IMR-90 (cell line): ENCODE measurements at regions not wholly inside any gene's neighbourhood (a gene's known extent, or its start where the extent isn't known, plus 50 kb on each side); places are given as distances from the start of the nearest gene placed in this dataset.

Experiments used
- ATAC-seq: fragments of 200-7000 bp; cut with Tn5 transposase; 2 replicates; pipeline ENCODE4 v1.9.1; 2020; ENCODE audit warnings: low read depth, mild to moderate bottlenecking, moderate library complexity
- BruUV-seq: library from RNA; stranded (reverse); fragments of 400-500 nt; replicated peaks from 2 replicates; lab custom pipeline; 2021; lab: Mats Ljungman, UMichigan
- CTCF ChIA-PET: fragments of 300-600 bp; formaldehyde crosslinking; extraction: SDS; loops from one replicate; lab custom pipeline; 2021; ENCODE audit warnings: antibody characterized with exemption; lab: Yijun Ruan, JAX
- POLR2A ChIA-PET: fragments of 300-600 bp; sonication (Branson Sonifier 250); formaldehyde crosslinking; loops from one replicate; lab custom pipeline; 2022; ENCODE audit warnings: antibody characterized with exemption; ENCODE audit not compliant: unreplicated experiment; lab: Charles Lee
- DNase-seq: peaks from one replicate; pipeline ENCODE4 v3.0.0; 2013
- H2AFZ ChIP-seq: replicated peaks from 2 replicates; pipeline ENCODE3; 2013; ENCODE audit warnings: low read length, mild to moderate bottlenecking; ENCODE audit not compliant: poor library complexity
- H2AK5ac ChIP-seq: 2 replicates; pipeline ENCODE4 v1.6.1; 2013; ENCODE audit warnings: low read depth, low read length, inconsistent platforms
- H2AK9ac ChIP-seq: replicated peaks from 2 replicates; pipeline ENCODE3; 2013; ENCODE audit warnings: mild to moderate bottlenecking, low read depth, low read length, moderate library complexity; ENCODE audit not compliant: poor library complexity
- H2BK120ac ChIP-seq: 2 replicates; pipeline ENCODE4 v1.6.1; 2013; ENCODE audit warnings: low read depth, low read length, inconsistent platforms
- H2BK15ac ChIP-seq: 3 replicates; pipeline ENCODE4 v1.6.1; 2013; ENCODE audit warnings: low read depth, low read length, inconsistent platforms
- H2BK20ac ChIP-seq: 2 replicates; pipeline ENCODE4 v1.6.1; 2013; ENCODE audit warnings: low read depth, mild to moderate bottlenecking, inconsistent platforms, low read length, moderate library complexity
- H2BK5ac ChIP-seq: 2 replicates; pipeline ENCODE4 v1.6.1; 2013; ENCODE audit warnings: mild to moderate bottlenecking, low read depth, low read length, inconsistent platforms; ENCODE audit not compliant: poor library complexity, severe bottlenecking
- H3K14ac ChIP-seq: replicated peaks from 2 replicates; pipeline ENCODE4 v1.6.1; 2013; ENCODE audit warnings: low read depth, low read length, inconsistent platforms
- H3K18ac ChIP-seq: 2 replicates; pipeline ENCODE4 v1.6.1; 2013; ENCODE audit warnings: low read depth, low read length, control low read depth
- H3K23ac ChIP-seq: 2 replicates; pipeline ENCODE4 v1.6.1; 2013; ENCODE audit warnings: low read depth, low read length, inconsistent platforms
- H3K27ac ChIP-seq: 2 replicates; pipeline ENCODE4 v1.5.1; 2013; ENCODE audit warnings: mild to moderate bottlenecking, control low read depth, low read length; ENCODE audit not compliant: insufficient read depth
- H3K27me3 ChIP-seq: 2 replicates; pipeline ENCODE4 v1.6.1; 2013; ENCODE audit warnings: low read length; ENCODE audit not compliant: control insufficient read depth, insufficient read depth
- H3K36me3 ChIP-seq: 2 replicates; pipeline ENCODE4 v1.6.1; 2013; ENCODE audit warnings: low read length, mixed read lengths; ENCODE audit not compliant: control insufficient read depth, insufficient read depth
- H3K4ac ChIP-seq: 2 replicates; pipeline ENCODE4 v1.6.1; 2013; ENCODE audit warnings: low read depth, low read length, inconsistent platforms
- H3K4me1 ChIP-seq: 2 replicates; pipeline ENCODE4 v1.6.1; 2013; ENCODE audit warnings: low read length, mixed read lengths; ENCODE audit not compliant: control insufficient read depth, insufficient read depth
- H3K4me2 ChIP-seq: 2 replicates; pipeline ENCODE4 v1.6.1; 2013; ENCODE audit warnings: low read depth, mild to moderate bottlenecking, control low read depth, low read length, moderate library complexity
- H3K4me3 ChIP-seq: 2 replicates; pipeline ENCODE4 v1.5.1; 2013; ENCODE audit warnings: low read depth, mild to moderate bottlenecking, control low read depth, low read length, moderate library complexity; ENCODE audit not compliant: insufficient read depth
- H3K56ac ChIP-seq: 2 replicates; pipeline ENCODE4 v1.6.1; 2013; ENCODE audit warnings: low read length, inconsistent platforms; ENCODE audit not compliant: insufficient read depth; ENCODE audit errors: extremely low read depth
- H3K79me1 ChIP-seq, 2 experiments: 2 replicates each; pipeline ENCODE4 v1.6.1; 2013; ENCODE audit warnings: low read length in 2 of 2, inconsistent platforms in 1 of 2, low read depth in 1 of 2
- H3K9ac ChIP-seq: 2 replicates; pipeline ENCODE4 v1.6.1; 2013; ENCODE audit warnings: low read depth, low read length, control low read depth
- H3K9me1 ChIP-seq: 2 replicates; pipeline ENCODE4 v1.6.1; 2013; ENCODE audit warnings: low read length, inconsistent platforms; ENCODE audit not compliant: insufficient read depth
- H3K9me3 ChIP-seq: 2 replicates; pipeline ENCODE4 v1.6.1; 2013; ENCODE audit warnings: low read length; ENCODE audit not compliant: control insufficient read depth, insufficient read depth
- H4K20me1 ChIP-seq: 2 replicates; pipeline ENCODE4 v1.6.1; 2013; ENCODE audit warnings: low read length, inconsistent platforms; ENCODE audit not compliant: insufficient read depth
- H4K5ac ChIP-seq: 2 replicates; pipeline ENCODE4 v1.6.1; 2013; ENCODE audit warnings: mild to moderate bottlenecking, low read depth, low read length, control low read depth
- H4K8ac ChIP-seq, 2 experiments: 2 replicates each; pipeline ENCODE4 v1.6.1; 2013; ENCODE audit warnings: low read depth in 2 of 2, low read length in 2 of 2, control low read depth in 1 of 2, inconsistent platforms in 1 of 2
- H4K91ac ChIP-seq: 2 replicates; pipeline ENCODE4 v1.6.1; 2013; ENCODE audit warnings: low read depth, low read length, inconsistent platforms; ENCODE audit not compliant: insufficient read depth
- CHD1 ChIP-seq: IDR thresholded peaks from 2 replicates; pipeline ENCODE4 v1.6.1; 2012; ENCODE audit warnings: low read depth, low read length, improper control_type of control experiment
- CTCF ChIP-seq: conservative IDR thresholded peaks from 2 replicates; pipeline ENCODE4 v1.5.1; 2012; ENCODE audit warnings: mild to moderate bottlenecking, low read depth, low read length, improper control_type of control experiment
- ELK1 ChIP-seq: fragments of 150-350 bp; IDR thresholded peaks from 2 replicates; pipeline ENCODE4 v1.6.1; 2016; ENCODE audit warnings: low read depth, mild to moderate bottlenecking, low read length, moderate library complexity, borderline replicate concordance
- MAZ ChIP-seq: IDR thresholded peaks from 2 replicates; pipeline ENCODE4 v1.6.1; 2012; ENCODE audit warnings: low read depth, mild to moderate bottlenecking, low read length, improper control_type of control experiment, moderate library complexity, borderline replicate concordance
- MXI1 ChIP-seq: IDR thresholded peaks from 2 replicates; pipeline ENCODE4 v1.6.1; 2012; ENCODE audit warnings: low read depth, mild to moderate bottlenecking, low read length, moderate library complexity, borderline replicate concordance
- NFE2L2 ChIP-seq: fragments of 150-350 bp; IDR thresholded peaks from 2 replicates; pipeline ENCODE4 v1.6.1; 2016; ENCODE audit warnings: low read depth, mild to moderate bottlenecking, low read length
- POLR2A ChIP-seq: IDR thresholded peaks from 2 replicates; pipeline ENCODE4 v1.6.1; 2012; ENCODE audit warnings: mild to moderate bottlenecking, low read depth, low read length
- RAD21 ChIP-seq: IDR thresholded peaks from 2 replicates; pipeline ENCODE4 v1.6.1; 2012; ENCODE audit warnings: low read length, improper control_type of control experiment
- RCOR1 ChIP-seq: IDR thresholded peaks from 2 replicates; pipeline ENCODE4 v1.6.1; 2012; ENCODE audit warnings: mild to moderate bottlenecking, low read length, improper control_type of control experiment; ENCODE audit not compliant: insufficient replicate concordance
- RFX5 ChIP-seq: IDR thresholded peaks from 2 replicates; pipeline ENCODE4 v1.8.0; 2012; ENCODE audit warnings: low read depth, mild to moderate bottlenecking, low read length, moderate library complexity
- USF2 ChIP-seq: fragments of 150-350 bp; IDR thresholded peaks from 2 replicates; pipeline ENCODE4 v1.6.1; 2017; ENCODE audit warnings: mild to moderate bottlenecking, antibody characterized with exemption, low read length, low read depth
- WGBS, 2 experiments: methylation state at CpG; one replicate each; pipeline versions ENCODE4 v1.1.5 to v1.1.7; 2013; ENCODE audit warnings: missing lambda C conversion rate in 2 of 2; ENCODE audit not compliant: insufficient read length in 1 of 2; ENCODE audit errors: extremely low coverage in 2 of 2; 5-methylcytosine and 5-hydroxymethylcytosine counted together
- dilution Hi-C: fragments of 300-500 bp; cut with HindIII; formaldehyde crosslinking; loops from one replicate; pipeline ENCODE4 v1.14.3; 2018; ENCODE audit warnings: low sequenced_read_pairs; ENCODE audit not compliant: unreplicated experiment
- in situ Hi-C: fragments of 300-500 bp; cut with MboI; formaldehyde crosslinking; loops from 3 replicates; pipeline ENCODE4 v1.14.3; 2019; ENCODE audit warnings: low sequenced_read_pairs, inconsistent platforms, mixed read lengths
- intact Hi-C: fragments of 100-400 bp; cut with micrococcal nuclease; formaldehyde crosslinking; loops from 2 replicates; pipeline ENCODE4 v1.10.0; 2022

GRCh38 chr2:5409898-5410381 is 282.2 kb upstream of the SOX11 start:
- H3K27me3 ChIP-seq, result no peaks in the 10 kb centered on the region
- H2AK5ac ChIP-seq, result no peak overlapping the region
- H3K36me3 ChIP-seq, result no peaks in the 10 kb centered on the region
- H3K9me3 ChIP-seq, result peaks cover 3% of the 10 kb centered on the region
- H3K79me1 ChIP-seq, result no peaks in the 10 kb centered on the region
- no peaks in the 10 kb centered on the region for H3K9me1 ChIP-seq
- H2BK15ac ChIP-seq, result no peak overlapping the region
- no peaks in the 10 kb centered on the region for H4K20me1 ChIP-seq
- no peak overlapping the region for H4K8ac ChIP-seq
- dilution Hi-C loops, result no loop called here
- CTCF ChIA-PET, result no interaction called here
- TF ChIP-seq RFX5 (no peak), MXI1 (no peak), USF2 (no peak), MAZ (no peak), CTCF (no peak), RCOR1 (no peak), CHD1 (no peak), POLR2A (no peak), NFE2L2 (no peak), ELK1 (no peak), RAD21 (no peak)
- H3K9ac ChIP-seq, result no peak overlapping the region
- no peak overlapping the region for H2BK20ac ChIP-seq
- H3K4me3 ChIP-seq, result no peak overlapping the region
- H3K18ac ChIP-seq, result no peak overlapping the region
- BruUV-seq, result no TSS peak
- DNase-seq (no peak), ATAC-seq (no peak)
- H4K91ac ChIP-seq, result no peak overlapping the region
- H3K27ac ChIP-seq, result no peak overlapping the region
- no peak overlapping the region for H2AFZ ChIP-seq
- no peak overlapping the region for H3K4ac ChIP-seq
- in situ Hi-C loops, result no loop called here
- POLR2A ChIA-PET, result no interaction called here
- H2BK120ac ChIP-seq, result no peak overlapping the region
- H3K4me2 ChIP-seq, result no peak overlapping the region
- intact Hi-C loops, result no loop called here
- no peak overlapping the region for H2BK5ac ChIP-seq
- H2AK9ac ChIP-seq, result no peak overlapping the region
- no peaks in the 10 kb centered on the region for H3K4me1 ChIP-seq
- no peak overlapping the region for H4K5ac ChIP-seq
- WGBS, 2 experiments, result 48% methylated on average over 3 of the region's 10 CpGs; no CpG with 5 or more reads in 1 of the 2 experiments
- no peak overlapping the region for H3K23ac ChIP-seq
- no peak overlapping the region for H3K14ac ChIP-seq
- H3K56ac ChIP-seq, result no peak overlapping the region
